Epithelial cell of esophagus (primary cell): ENCODE measurements at regions not wholly inside any gene's neighbourhood (a gene's known extent, or its start where the extent isn't known, plus 50 kb on each side); places are given as distances from the start of the nearest gene placed in this dataset.

ENCODE experiments used
- DNase-seq: peaks from one replicate; pipeline ENCODE4 v3.0.0; 2010; ENCODE audit warnings: low read depth
- H3K4me3 ChIP-seq: 2 replicates; pipeline ENCODE4 v1.5.1; 2011; ENCODE audit warnings: mild to moderate bottlenecking, low read length, control low read depth
- TF ChIP-seq, protein P1 (sequence below): IDR thresholded peaks from 2 replicates; pipeline ENCODE4 v1.5.1; 2011; ENCODE audit warnings: low read depth, mild to moderate bottlenecking, low read length, control low read depth, inconsistent platforms; ENCODE audit not compliant: insufficient read depth; ENCODE audit errors: missing control alignments

GRCh38 chr7:149620961-149621360, 123.4 kb upstream of the ZNF746 start:
- TF ChIP-seq, protein P1, sequence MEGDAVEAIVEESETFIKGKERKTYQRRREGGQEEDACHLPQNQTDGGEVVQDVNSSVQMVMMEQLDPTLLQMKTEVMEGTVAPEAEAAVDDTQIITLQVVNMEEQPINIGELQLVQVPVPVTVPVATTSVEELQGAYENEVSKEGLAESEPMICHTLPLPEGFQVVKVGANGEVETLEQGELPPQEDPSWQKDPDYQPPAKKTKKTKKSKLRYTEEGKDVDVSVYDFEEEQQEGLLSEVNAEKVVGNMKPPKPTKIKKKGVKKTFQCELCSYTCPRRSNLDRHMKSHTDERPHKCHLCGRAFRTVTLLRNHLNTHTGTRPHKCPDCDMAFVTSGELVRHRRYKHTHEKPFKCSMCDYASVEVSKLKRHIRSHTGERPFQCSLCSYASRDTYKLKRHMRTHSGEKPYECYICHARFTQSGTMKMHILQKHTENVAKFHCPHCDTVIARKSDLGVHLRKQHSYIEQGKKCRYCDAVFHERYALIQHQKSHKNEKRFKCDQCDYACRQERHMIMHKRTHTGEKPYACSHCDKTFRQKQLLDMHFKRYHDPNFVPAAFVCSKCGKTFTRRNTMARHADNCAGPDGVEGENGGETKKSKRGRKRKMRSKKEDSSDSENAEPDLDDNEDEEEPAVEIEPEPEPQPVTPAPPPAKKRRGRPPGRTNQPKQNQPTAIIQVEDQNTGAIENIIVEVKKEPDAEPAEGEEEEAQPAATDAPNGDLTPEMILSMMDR, result no peak
- no peak for DNase-seq
- no peak overlapping the region for H3K4me3 ChIP-seq

DNA sequence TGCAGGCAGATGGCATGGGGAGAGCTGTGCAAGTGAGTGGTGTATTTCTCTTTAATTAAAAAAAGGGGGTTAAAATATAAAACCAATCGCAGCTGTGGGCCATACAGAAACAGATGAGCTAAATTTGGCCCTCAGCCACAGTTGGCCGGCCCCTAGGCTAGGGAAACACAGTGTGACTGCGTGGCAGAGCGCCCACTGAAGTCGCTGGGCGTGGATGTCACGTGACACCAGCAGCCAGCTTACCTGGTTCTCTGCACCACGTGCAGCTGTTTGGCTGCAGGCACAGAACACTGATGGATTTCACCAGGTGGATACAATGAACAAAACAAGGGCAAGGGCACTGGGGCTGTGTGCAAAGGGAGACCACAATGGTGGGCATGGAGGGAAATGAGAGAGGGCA, 119.3 kb upstream of the ZNF746 start:
- H3K4me3 ChIP-seq, result no peak overlapping the region
- DNase-seq, result no peak
- TF ChIP-seq, protein P1, result no peak

DNA sequence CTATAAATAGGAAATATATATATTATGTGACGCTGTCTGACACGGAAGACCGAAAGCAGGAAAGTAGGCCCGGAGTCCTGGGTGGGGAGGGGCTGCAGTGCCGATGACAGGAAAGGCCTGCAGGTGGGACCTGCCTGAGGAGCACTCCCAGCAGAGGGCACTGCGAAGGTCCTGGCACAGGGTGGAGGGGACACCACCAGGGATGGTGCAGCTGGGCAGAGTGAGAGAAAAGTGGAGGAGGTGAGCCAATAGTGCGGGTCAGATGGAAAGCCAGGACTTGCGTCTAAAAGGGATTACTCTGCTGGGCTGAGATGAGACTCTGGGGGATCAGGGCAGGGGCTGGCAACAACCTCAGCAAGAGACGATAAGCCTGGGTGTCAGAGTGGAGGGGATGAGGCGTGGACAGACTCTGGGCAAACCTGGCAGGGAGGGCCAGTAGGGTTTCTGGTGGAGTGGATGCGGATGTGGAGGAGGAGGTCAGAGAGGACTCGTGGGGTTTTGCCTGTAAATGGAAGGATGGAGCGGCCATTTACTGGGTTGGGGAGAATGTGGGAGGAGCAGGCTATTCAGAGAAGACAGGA, 118.2 kb upstream of the ZNF746 start:
- TF ChIP-seq, protein P1, result no peak
- no peak overlapping the region for H3K4me3 ChIP-seq
- DNase-seq, result no peak

- peak; percentile 47 for DNase-seq
- TF ChIP-seq, protein P1, result no peak
- H3K4me3 ChIP-seq, result no peak overlapping the region
Observed at GRCh38 chr7:149610441-149611011, 112.9 kb upstream of the ZNF746 start.

- no peak for DNase-seq
- TF ChIP-seq, protein P1, result no peak
- no peak overlapping the region for H3K4me3 ChIP-seq
Observed at GRCh38 chr7:149608168-149608567, 110.6 kb upstream of the ZNF746 start.

- no peak overlapping the region for H3K4me3 ChIP-seq
- no peak for DNase-seq
- TF ChIP-seq, protein P1, result no peak
Observed at GRCh38 chr7:149607683-149608082, 110.1 kb upstream of the ZNF746 start.

- no peak for DNase-seq
- H3K4me3 ChIP-seq, result no peak overlapping the region
- TF ChIP-seq, protein P1, result no peak
Observed at GRCh38 chr7:149606826-149607225, 109.2 kb upstream of the ZNF746 start.
